NCI-H1694 (cell line): ENCODE measurements at regions not wholly inside any gene's neighbourhood (a gene's known extent, or its start where the extent isn't known, plus 50 kb on each side); places are given as distances from the start of the nearest gene placed in this dataset.
A peak's percentile ranks its signal among the peaks of the same experiment; 100 is the strongest.
"Not testable (repeated sequence)": the region's sequence is repeated elsewhere in the genome, so short reads cannot be mapped to it uniquely, and the experiment has no call there.

ENCODE experiments used
- DNase-seq: peaks from one replicate; lab custom pipeline; 2025; lab: John Stamatoyannopoulos, UW

- DNase-seq, result no peak
Measured at GRCh38 chr16:29182501-29182900, 197.6 kb downstream of the LAT start.

GRCh38 chr16:29181921-29182411 is 197.1 kb downstream of the LAT start:
- not testable (repeated sequence) for DNase-seq

- DNase-seq, result not testable (repeated sequence)
Measured at GRCh38 chr16:29181254-29181780, 196.5 kb downstream of the LAT start.

- DNase-seq, result not testable (repeated sequence)
Measured at GRCh38 chr16:29180206-29180600, 195.4 kb downstream of the LAT start.

- not testable (repeated sequence) for DNase-seq
Measured at GRCh38 chr16:29179401-29180205, 194.8 kb downstream of the LAT start.

GRCh38 chr16:29177888-29178726 is 193.3 kb downstream of the LAT start:
- DNase-seq, result not testable (repeated sequence)

- DNase-seq, result peak; percentile 90
Measured at GRCh38 chr16:29177203-29177887, 192.5 kb downstream of the LAT start.

GRCh38 chr16:29176822-29177202 is 192.0 kb downstream of the LAT start:
- not testable (repeated sequence) for DNase-seq

- DNase-seq, result not testable (repeated sequence)
Measured at GRCh38 chr16:29176154-29176470, 191.3 kb downstream of the LAT start.

GRCh38 chr16:29175411-29176153 is 190.7 kb downstream of the LAT start:
- DNase-seq, result not testable (repeated sequence)

GRCh38 chr16:29173371-29174305 is 188.8 kb downstream of the LAT start:
- DNase-seq, result not testable (repeated sequence)

- DNase-seq, result not testable (repeated sequence)
Measured at GRCh38 chr16:29172098-29172724, 187.4 kb downstream of the LAT start.

GRCh38 chr16:29171296-29171695 is 186.4 kb downstream of the LAT start:
- not testable (repeated sequence) for DNase-seq

- DNase-seq, result peak; percentile 34
Measured at GRCh38 chr16:29170393-29171119, 185.7 kb downstream of the LAT start.

GRCh38 chr16:29169295-29169994 is 184.6 kb downstream of the LAT start:
- DNase-seq, result peak; percentile 60

GRCh38 chr16:29168515-29169259 is 183.8 kb downstream of the LAT start:
- DNase-seq, result peak; percentile 39

GRCh38 chr16:29164442-29165089 is 179.7 kb downstream of the LAT start:
- not testable (repeated sequence) for DNase-seq
